Vagina (tissue), 2 donors: ENCODE measurements at regions not wholly inside any gene's neighbourhood (a gene's known extent, or its start where the extent isn't known, plus 50 kb on each side); places are given as distances from the start of the nearest gene placed in this dataset.
"Not testable (repeated sequence)": the region's sequence is repeated elsewhere in the genome, so short reads cannot be mapped to it uniquely, and the experiment has no call there.

Source experiments
- DNase-seq, 2 donors: peaks; one replicate each; pipeline ENCODE4 v3.0.0-alpha.2; 2017; ENCODE audit errors: extremely low spot score in 2 of 2
- H3K27ac ChIP-seq: fragments of 200-600 bp; sonication (generic); one replicate; pipeline ENCODE4 v1.5.1; 2019
- H3K27me3 ChIP-seq: fragments of 200-600 bp; sonication (generic); one replicate; pipeline ENCODE4 v1.5.1; 2019
- H3K36me3 ChIP-seq, 2 donors: fragments of 200-600 bp; sonication (generic); one replicate each; pipeline ENCODE4 v1.5.1; 2017 to 2019
- H3K4me1 ChIP-seq: fragments of 200-600 bp; sonication (generic); one replicate; pipeline ENCODE4 v1.5.1; 2019
- H3K4me3 ChIP-seq, 2 donors: fragments of 200-600 bp; sonication (generic); 1 replicate in 1 of 2; 2 replicates in 1 of 2; pipeline ENCODE4 v1.5.1; 2016 to 2019
- H3K9me3 ChIP-seq: fragments of 200-600 bp; sonication (generic); one replicate; pipeline ENCODE4 v1.5.1; 2019
- CTCF ChIP-seq, 3 experiments: fragments of 450-650 bp in 2 of 3; fragments of 200-600 bp in 1 of 3; sonication (generic) in 1 of 3; IDR thresholded peaks; one replicate each; pipeline ENCODE4 v1.5.1; 2017 to 2019; ENCODE audit warnings: antibody characterized with exemption in 3 of 3, mild to moderate bottlenecking in 2 of 3, moderate library complexity in 2 of 3
- POLR2A ChIP-seq, 2 donors: fragments of 450-650 bp; IDR thresholded peaks; one replicate each; pipeline ENCODE4 v1.6.1; 2017; ENCODE audit warnings: antibody characterized with exemption in 2 of 2, mild to moderate bottlenecking in 2 of 2, moderate library complexity in 2 of 2
- POLR2AphosphoS5 ChIP-seq, 2 donors: sonication (generic); formaldehyde crosslinking; IDR thresholded peaks; one replicate each; pipeline ENCODE4 v1.9.0; 2017; ENCODE audit warnings: antibody characterized with exemption in 2 of 2, mild to moderate bottlenecking in 2 of 2, low read depth in 1 of 2; ENCODE audit not compliant: insufficient read depth in 1 of 2
- intact Hi-C: fragments of 100-400 bp; cut with DNase I; formaldehyde crosslinking; loops from one replicate; pipeline ENCODE4 v1.15.1; 2023

GRCh38 chr6:86153521-86153920, 510.8 kb upstream of the SYNCRIP start:
- Histone ChIP-seq H3K27me3 (no peaks in the 10 kb centered on the region), H3K36me3 (no peaks in the 10 kb centered on the region), H3K4me1 (no peaks in the 10 kb centered on the region), H3K27ac (no peak overlapping the region), H3K9me3 (no peaks in the 10 kb centered on the region), H3K4me3 (no peak overlapping the region)
- DNase-seq = no peak
- TF ChIP-seq POLR2A (IDR thresholded peaks at IDR 0.05) (no peak), CTCF (IDR thresholded peaks at IDR 0.05) (no peak), POLR2AphosphoS5 (IDR thresholded peaks at IDR 0.05; ENCODE audit: insufficient read depth in 1 of 2, low read depth in 1 of 2) (no peak)
- intact Hi-C loops = no loop called here

GRCh38 chr6:86152546-86152945, 509.9 kb upstream of the SYNCRIP start:
- no peaks in the 10 kb centered on the region for H3K9me3 ChIP-seq
- no peak for DNase-seq
- TF ChIP-seq CTCF (IDR thresholded peaks at IDR 0.05) (no peak), POLR2A (IDR thresholded peaks at IDR 0.05) (no peak), POLR2AphosphoS5 (IDR thresholded peaks at IDR 0.05; ENCODE audit: insufficient read depth in 1 of 2, low read depth in 1 of 2) (no peak)
- no peak overlapping the region for H3K27ac ChIP-seq
- intact Hi-C loops = no loop called here
- H3K36me3 ChIP-seq = no peaks in the 10 kb centered on the region
- no peaks in the 10 kb centered on the region for H3K4me1 ChIP-seq
- no peak overlapping the region for H3K4me3 ChIP-seq
- no peaks in the 10 kb centered on the region for H3K27me3 ChIP-seq

GRCh38 chr6:86148586-86148985, 505.9 kb upstream of the SYNCRIP start:
- no peak overlapping the region for H3K27ac ChIP-seq
- no peaks in the 10 kb centered on the region for H3K36me3 ChIP-seq
- H3K4me3 ChIP-seq = no peak overlapping the region
- no peaks in the 10 kb centered on the region for H3K4me1 ChIP-seq
- no peaks in the 10 kb centered on the region for H3K9me3 ChIP-seq
- TF ChIP-seq POLR2A (IDR thresholded peaks at IDR 0.05) (no peak), POLR2AphosphoS5 (IDR thresholded peaks at IDR 0.05; ENCODE audit: insufficient read depth in 1 of 2, low read depth in 1 of 2) (no peak), CTCF (IDR thresholded peaks at IDR 0.05) (no peak)
- no peaks in the 10 kb centered on the region for H3K27me3 ChIP-seq
- DNase-seq = no peak
- intact Hi-C loops = no loop called here

GRCh38 chr6:86147859-86148258, 505.2 kb upstream of the SYNCRIP start:
- no peak for DNase-seq
- no peaks in the 10 kb centered on the region for H3K36me3 ChIP-seq
- H3K27me3 ChIP-seq = no peaks in the 10 kb centered on the region
- intact Hi-C loops = no loop called here
- no peaks in the 10 kb centered on the region for H3K9me3 ChIP-seq
- no peak overlapping the region for H3K4me3 ChIP-seq
- no peaks in the 10 kb centered on the region for H3K4me1 ChIP-seq
- no peak for TF ChIP-seq CTCF (IDR thresholded peaks at IDR 0.05)
- no peak for TF ChIP-seq POLR2A (IDR thresholded peaks at IDR 0.05)
- TF ChIP-seq POLR2AphosphoS5 (IDR thresholded peaks at IDR 0.05; ENCODE audit: insufficient read depth in 1 of 2, low read depth in 1 of 2) = no peak
- no peak overlapping the region for H3K27ac ChIP-seq

GRCh38 chr6:86147311-86147710, 504.6 kb upstream of the SYNCRIP start:
- no peaks in the 10 kb centered on the region for H3K27me3 ChIP-seq
- H3K27ac ChIP-seq = no peak overlapping the region
- H3K9me3 ChIP-seq = no peaks in the 10 kb centered on the region
- TF ChIP-seq POLR2AphosphoS5 (IDR thresholded peaks at IDR 0.05; ENCODE audit: insufficient read depth in 1 of 2, low read depth in 1 of 2) = no peak
- TF ChIP-seq CTCF (IDR thresholded peaks at IDR 0.05) = no peak
- no peak for DNase-seq
- H3K36me3 ChIP-seq = no peaks in the 10 kb centered on the region
- H3K4me1 ChIP-seq = no peaks in the 10 kb centered on the region
- intact Hi-C loops = no loop called here
- no peak overlapping the region for H3K4me3 ChIP-seq

GRCh38 chr6:86146751-86147150, 504.1 kb upstream of the SYNCRIP start:
- H3K27ac ChIP-seq, H3K9me3 ChIP-seq, H3K27me3 ChIP-seq, DNase-seq, intact Hi-C loops, H3K4me3 ChIP-seq, H3K36me3 ChIP-seq, H3K4me1 ChIP-seq: not testable (repeated sequence)
